ENCODE measurements at regions not wholly inside any gene's neighbourhood (a gene's known extent, or its start where the extent isn't known, plus 50 kb on each side); places are given as distances from the start of the nearest gene placed in this dataset.

- DNase-seq (no peak), ATAC-seq (ENCODE audit: insufficient read depth, low FRiP score) (no peak)
- no peaks in the 10 kb centered on the region for H3K4me1 ChIP-seq (ENCODE audit: control insufficient read depth in 5 of 5, insufficient read depth in 5 of 5, low read length in 5 of 5)
These were observed 286.7 kb downstream of the SHOX2 start for GRCh38 chr3:157819270-157820156.

GRCh38 chr3:157816896-157817295, 289.3 kb downstream of the SHOX2 start:
- Histone ChIP-seq H3K4me3 (no peak overlapping the region), H3K9me3 (ENCODE audit: control insufficient read depth in 4 of 4, insufficient read depth in 3 of 4, low read length in 3 of 4) (no peaks in the 10 kb centered on the region), H3K36me3 (ENCODE audit: control insufficient read depth in 4 of 4, insufficient read depth in 4 of 4, low read length in 4 of 4) (no peaks in the 10 kb centered on the region), H3K27ac (ENCODE audit: low read depth in 1 of 2, low read length in 1 of 2) (no peak overlapping the region), H3K9ac (ENCODE audit: insufficient read depth in 1 of 2, low read length in 2 of 2) (no peak overlapping the region), H3K27me3 (ENCODE audit: control insufficient read depth in 3 of 3, insufficient read depth in 3 of 3, low read length in 2 of 3) (no peaks in the 10 kb centered on the region), H3K4me1 (ENCODE audit: control insufficient read depth in 5 of 5, insufficient read depth in 5 of 5, low read length in 5 of 5) (no peaks in the 10 kb centered on the region)
- no peak for TF ChIP-seq CTCF (IDR thresholded peaks at IDR 0.05; ENCODE audit: control extremely low read depth, extremely low read depth)
- no peak for DNase-seq
- WGBS, 2 donors = 63 to 64% methylated on average over 1 of the region's 1 CpG
- no peak for ATAC-seq (ENCODE audit: insufficient read depth, low FRiP score)

More at GRCh38 chr3:157819270-157820156, 286.7 kb downstream of the SHOX2 start:
- WGBS, 2 donors = 41 to 51% methylated on average over 8 of the region's 8 CpGs
- TF ChIP-seq CTCF (IDR thresholded peaks at IDR 0.05; ENCODE audit: control extremely low read depth, extremely low read depth) = no peak
- H3K36me3 ChIP-seq (ENCODE audit: control insufficient read depth in 4 of 4, insufficient read depth in 4 of 4, low read length in 4 of 4) = no peaks in the 10 kb centered on the region
- H3K4me3 ChIP-seq = no peak overlapping the region
- no peaks in the 10 kb centered on the region for H3K27me3 ChIP-seq (ENCODE audit: control insufficient read depth in 3 of 3, insufficient read depth in 3 of 3, low read length in 2 of 3)
- H3K9ac ChIP-seq (ENCODE audit: insufficient read depth in 1 of 2, low read length in 2 of 2) = no peak overlapping the region
- H3K9me3 ChIP-seq (ENCODE audit: control insufficient read depth in 4 of 4, insufficient read depth in 3 of 4, low read length in 3 of 4) = no peaks in the 10 kb centered on the region
- no peak overlapping the region for H3K27ac ChIP-seq (ENCODE audit: low read depth in 1 of 2, low read length in 1 of 2)

GRCh38 chr3:157816296-157816695, 289.9 kb downstream of the SHOX2 start:
- no peaks in the 10 kb centered on the region for H3K9me3 ChIP-seq (ENCODE audit: control insufficient read depth in 4 of 4, insufficient read depth in 3 of 4, low read length in 3 of 4)
- no peaks in the 10 kb centered on the region for H3K36me3 ChIP-seq (ENCODE audit: control insufficient read depth in 4 of 4, insufficient read depth in 4 of 4, low read length in 4 of 4)
- H3K4me1 ChIP-seq (ENCODE audit: control insufficient read depth in 5 of 5, insufficient read depth in 5 of 5, low read length in 5 of 5) = no peaks in the 10 kb centered on the region
- no peak for ATAC-seq (ENCODE audit: insufficient read depth, low FRiP score)
- H3K9ac ChIP-seq (ENCODE audit: insufficient read depth in 1 of 2, low read length in 2 of 2) = no peak overlapping the region
- H3K4me3 ChIP-seq = no peak overlapping the region
- no peaks in the 10 kb centered on the region for H3K27me3 ChIP-seq (ENCODE audit: control insufficient read depth in 3 of 3, insufficient read depth in 3 of 3, low read length in 2 of 3)
- no peak for TF ChIP-seq CTCF (IDR thresholded peaks at IDR 0.05; ENCODE audit: control extremely low read depth, extremely low read depth)
- no peak overlapping the region for H3K27ac ChIP-seq (ENCODE audit: low read depth in 1 of 2, low read length in 1 of 2)
- DNase-seq = no peak

Data from lung (tissue), 11 donors.